BLaER1 (cell line): ENCODE measurements at regions not wholly inside any gene's neighbourhood (a gene's known extent, or its start where the extent isn't known, plus 50 kb on each side); places are given as distances from the start of the nearest gene placed in this dataset.

Source experiments
- H3K27ac ChIP-seq: shearing (Covaris generic); formaldehyde crosslinking; 2 replicates; pipeline ENCODE4 v1.8.1; 2022
- H3K27me3 ChIP-seq: shearing (Covaris generic); formaldehyde crosslinking; 2 replicates; pipeline ENCODE4 v1.8.1; 2022
- H3K36me3 ChIP-seq: shearing (Covaris generic); formaldehyde crosslinking; 2 replicates; pipeline ENCODE4 v1.8.1; 2022
- H3K4me1 ChIP-seq: shearing (Covaris generic); formaldehyde crosslinking; 2 replicates; pipeline ENCODE4 v1.8.1; 2022
- H3K4me2 ChIP-seq: shearing (Covaris generic); formaldehyde crosslinking; 2 replicates; pipeline ENCODE4 v1.8.1; 2022
- H3K4me3 ChIP-seq: shearing (Covaris generic); formaldehyde crosslinking; 2 replicates; pipeline ENCODE4 v1.8.1; 2022
- H3K9ac ChIP-seq: shearing (Covaris generic); formaldehyde crosslinking; 2 replicates; pipeline ENCODE4 v1.8.1; 2022
- H3K9me3 ChIP-seq: shearing (Covaris generic); formaldehyde crosslinking; 2 replicates; pipeline ENCODE4 v1.8.1; 2022
- H4K20me1 ChIP-seq: shearing (Covaris generic); formaldehyde crosslinking; 2 replicates; pipeline ENCODE4 v1.8.1; 2022
- Cebpa-rat ChIP-seq: shearing (Covaris generic); IDR thresholded peaks from 2 replicates; pipeline ENCODE4 v1.8.1; 2022

GRCh38 chr3:115380883-115381572 lies 233.9 kb upstream of the ZBTB20 start:
- no peaks in the 10 kb centered on the region for H3K36me3 ChIP-seq
- H3K9ac ChIP-seq, result no peak overlapping the region
- no peaks in the 10 kb centered on the region for H3K4me1 ChIP-seq
- H4K20me1 ChIP-seq, result no peaks in the 10 kb centered on the region
- H3K4me2 ChIP-seq, result no peak overlapping the region
- no peak overlapping the region for H3K27ac ChIP-seq
- H3K27me3 ChIP-seq, result no peaks in the 10 kb centered on the region
- no peak overlapping the region for H3K4me3 ChIP-seq
- TF ChIP-seq Cebpa-rat, result no peak
- H3K9me3 ChIP-seq, result no peaks in the 10 kb centered on the region

GRCh38 chr3:115381573-115381912 lies 234.5 kb upstream of the ZBTB20 start:
- Histone ChIP-seq H3K9me3 (no peaks in the 10 kb centered on the region), H3K4me1 (no peaks in the 10 kb centered on the region), H3K27me3 (no peaks in the 10 kb centered on the region), H3K27ac (no peak overlapping the region), H4K20me1 (no peaks in the 10 kb centered on the region), H3K36me3 (no peaks in the 10 kb centered on the region), H3K4me3 (no peak overlapping the region), H3K4me2 (no peak overlapping the region), H3K9ac (no peak overlapping the region)
- no peak for TF ChIP-seq Cebpa-rat

- Histone ChIP-seq H3K4me1 (no peaks in the 10 kb centered on the region), H3K4me3 (no peak overlapping the region), H3K4me2 (no peak overlapping the region), H3K9me3 (no peaks in the 10 kb centered on the region), H3K27me3 (no peaks in the 10 kb centered on the region), H4K20me1 (no peaks in the 10 kb centered on the region), H3K27ac (no peak overlapping the region), H3K9ac (no peak overlapping the region), H3K36me3 (no peaks in the 10 kb centered on the region)
- no peak for TF ChIP-seq Cebpa-rat
These were observed 234.8 kb upstream of the ZBTB20 start for GRCh38 chr3:115381931-115382330.

- H3K4me3 ChIP-seq, result no peak overlapping the region
- H3K4me2 ChIP-seq, result no peak overlapping the region
- no peak overlapping the region for H3K9ac ChIP-seq
- H3K27me3 ChIP-seq, result no peaks in the 10 kb centered on the region
- no peaks in the 10 kb centered on the region for H3K36me3 ChIP-seq
- no peak overlapping the region for H3K27ac ChIP-seq
- H3K4me1 ChIP-seq, result no peaks in the 10 kb centered on the region
- no peaks in the 10 kb centered on the region for H3K9me3 ChIP-seq
- no peak for TF ChIP-seq Cebpa-rat
- H4K20me1 ChIP-seq, result no peaks in the 10 kb centered on the region
These were observed 237.3 kb upstream of the ZBTB20 start for GRCh38 chr3:115384381-115384780.

GRCh38 chr3:115385774-115386730 lies 237.3 kb upstream of the GAP43 start:
- H3K9ac ChIP-seq, result no peak overlapping the region
- no peaks in the 10 kb centered on the region for H3K9me3 ChIP-seq
- H3K4me2 ChIP-seq, result no peak overlapping the region
- no peaks in the 10 kb centered on the region for H3K36me3 ChIP-seq
- no peaks in the 10 kb centered on the region for H4K20me1 ChIP-seq
- H3K27me3 ChIP-seq, result no peaks in the 10 kb centered on the region
- TF ChIP-seq Cebpa-rat, result no peak
- H3K4me1 ChIP-seq, result no peaks in the 10 kb centered on the region
- H3K27ac ChIP-seq, result no peak overlapping the region
- H3K4me3 ChIP-seq, result no peak overlapping the region

GRCh38 chr3:115388166-115388565 lies 235.1 kb upstream of the GAP43 start:
- H3K27me3 ChIP-seq, result no peaks in the 10 kb centered on the region
- no peak overlapping the region for H3K27ac ChIP-seq
- no peak overlapping the region for H3K4me2 ChIP-seq
- H3K36me3 ChIP-seq, result no peaks in the 10 kb centered on the region
- no peaks in the 10 kb centered on the region for H3K9me3 ChIP-seq
- no peak overlapping the region for H3K9ac ChIP-seq
- no peak for TF ChIP-seq Cebpa-rat
- H4K20me1 ChIP-seq, result no peaks in the 10 kb centered on the region
- no peak overlapping the region for H3K4me3 ChIP-seq
- H3K4me1 ChIP-seq, result no peaks in the 10 kb centered on the region

- Histone ChIP-seq H3K27ac (no peak overlapping the region), H3K4me1 (no peaks in the 10 kb centered on the region), H3K27me3 (no peaks in the 10 kb centered on the region), H4K20me1 (no peaks in the 10 kb centered on the region), H3K36me3 (no peaks in the 10 kb centered on the region), H3K4me3 (no peak overlapping the region), H3K9ac (no peak overlapping the region), H3K9me3 (no peaks in the 10 kb centered on the region), H3K4me2 (no peak overlapping the region)
- no peak for TF ChIP-seq Cebpa-rat
These were observed 234.5 kb upstream of the GAP43 start for GRCh38 chr3:115388811-115389210.

GRCh38 chr3:115396801-115397200 lies 226.5 kb upstream of the GAP43 start:
- Histone ChIP-seq H3K27ac (no peak overlapping the region), H3K9me3 (no peaks in the 10 kb centered on the region), H3K4me3 (no peak overlapping the region), H3K36me3 (no peaks in the 10 kb centered on the region), H3K9ac (no peak overlapping the region), H3K27me3 (no peaks in the 10 kb centered on the region), H3K4me1 (no peaks in the 10 kb centered on the region), H3K4me2 (no peak overlapping the region), H4K20me1 (no peaks in the 10 kb centered on the region)
- TF ChIP-seq Cebpa-rat, result no peak

GRCh38 chr3:115397433-115397832 lies 225.9 kb upstream of the GAP43 start:
- Histone ChIP-seq H3K36me3 (no peaks in the 10 kb centered on the region), H3K4me1 (no peaks in the 10 kb centered on the region), H3K4me2 (no peak overlapping the region), H3K27me3 (no peaks in the 10 kb centered on the region), H3K27ac (no peak overlapping the region), H4K20me1 (no peaks in the 10 kb centered on the region), H3K9me3 (no peaks in the 10 kb centered on the region), H3K9ac (no peak overlapping the region), H3K4me3 (no peak overlapping the region)
- TF ChIP-seq Cebpa-rat, result no peak

- Histone ChIP-seq H3K4me3 (no peak overlapping the region), H3K9me3 (no peaks in the 10 kb centered on the region), H3K27me3 (no peaks in the 10 kb centered on the region), H3K36me3 (no peaks in the 10 kb centered on the region), H3K27ac (no peak overlapping the region), H3K4me2 (no peak overlapping the region), H3K9ac (no peak overlapping the region), H3K4me1 (no peaks in the 10 kb centered on the region), H4K20me1 (no peaks in the 10 kb centered on the region)
- TF ChIP-seq Cebpa-rat, result no peak
These were observed 224.8 kb upstream of the GAP43 start for GRCh38 chr3:115398506-115398905.
